NB4 (cell line): ENCODE measurements at regions not wholly inside any gene's neighbourhood (a gene's known extent, or its start where the extent isn't known, plus 50 kb on each side); places are given as distances from the start of the nearest gene placed in this dataset.

Experiments
- POLR2A ChIP-seq: IDR thresholded peaks from 2 replicates; pipeline ENCODE4 v1.6.1; 2011; ENCODE audit warnings: mild to moderate bottlenecking; ENCODE audit not compliant: insufficient read length; ENCODE audit errors: extremely low read depth
- TF ChIP-seq, protein P1 (sequence below): IDR thresholded peaks from one replicate; pipeline ENCODE4 v1.5.1; 2012; ENCODE audit warnings: low read depth, low read length
- TF ChIP-seq, protein P2 (sequence below): IDR thresholded peaks from 2 replicates; pipeline ENCODE4 v1.6.1; 2011; ENCODE audit warnings: low read depth, low read length

DNA sequence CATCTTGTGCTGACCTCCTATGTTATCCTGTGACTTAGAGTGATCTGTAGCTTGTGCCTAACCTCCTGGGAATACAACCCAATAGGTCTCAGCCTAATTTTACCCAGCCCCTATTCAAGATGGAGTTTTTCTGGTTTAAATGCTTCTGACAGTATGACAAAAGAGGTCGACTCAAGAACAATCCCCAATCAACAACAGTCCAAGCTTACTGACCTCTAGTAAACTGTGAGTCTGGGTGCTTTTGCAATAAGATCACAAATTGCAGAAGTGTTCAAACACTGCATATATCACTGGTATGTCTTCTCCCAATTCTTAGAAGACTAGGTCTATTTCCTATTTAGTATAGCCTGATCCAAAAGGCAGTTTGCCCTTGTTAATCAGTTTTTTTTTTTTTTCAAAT lies 323.5 kb upstream of the PTGER4 start:
- TF ChIP-seq, protein P1, sequence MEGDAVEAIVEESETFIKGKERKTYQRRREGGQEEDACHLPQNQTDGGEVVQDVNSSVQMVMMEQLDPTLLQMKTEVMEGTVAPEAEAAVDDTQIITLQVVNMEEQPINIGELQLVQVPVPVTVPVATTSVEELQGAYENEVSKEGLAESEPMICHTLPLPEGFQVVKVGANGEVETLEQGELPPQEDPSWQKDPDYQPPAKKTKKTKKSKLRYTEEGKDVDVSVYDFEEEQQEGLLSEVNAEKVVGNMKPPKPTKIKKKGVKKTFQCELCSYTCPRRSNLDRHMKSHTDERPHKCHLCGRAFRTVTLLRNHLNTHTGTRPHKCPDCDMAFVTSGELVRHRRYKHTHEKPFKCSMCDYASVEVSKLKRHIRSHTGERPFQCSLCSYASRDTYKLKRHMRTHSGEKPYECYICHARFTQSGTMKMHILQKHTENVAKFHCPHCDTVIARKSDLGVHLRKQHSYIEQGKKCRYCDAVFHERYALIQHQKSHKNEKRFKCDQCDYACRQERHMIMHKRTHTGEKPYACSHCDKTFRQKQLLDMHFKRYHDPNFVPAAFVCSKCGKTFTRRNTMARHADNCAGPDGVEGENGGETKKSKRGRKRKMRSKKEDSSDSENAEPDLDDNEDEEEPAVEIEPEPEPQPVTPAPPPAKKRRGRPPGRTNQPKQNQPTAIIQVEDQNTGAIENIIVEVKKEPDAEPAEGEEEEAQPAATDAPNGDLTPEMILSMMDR = no peak
- no peak for TF ChIP-seq POLR2A
- TF ChIP-seq, protein P2, sequence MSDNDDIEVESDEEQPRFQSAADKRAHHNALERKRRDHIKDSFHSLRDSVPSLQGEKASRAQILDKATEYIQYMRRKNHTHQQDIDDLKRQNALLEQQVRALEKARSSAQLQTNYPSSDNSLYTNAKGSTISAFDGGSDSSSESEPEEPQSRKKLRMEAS = no peak
